ENCODE measurements at regions not wholly inside any gene's neighbourhood (a gene's known extent, or its start where the extent isn't known, plus 50 kb on each side); places are given as distances from the start of the nearest gene placed in this dataset.

- TF ChIP-seq, protein P1, sequence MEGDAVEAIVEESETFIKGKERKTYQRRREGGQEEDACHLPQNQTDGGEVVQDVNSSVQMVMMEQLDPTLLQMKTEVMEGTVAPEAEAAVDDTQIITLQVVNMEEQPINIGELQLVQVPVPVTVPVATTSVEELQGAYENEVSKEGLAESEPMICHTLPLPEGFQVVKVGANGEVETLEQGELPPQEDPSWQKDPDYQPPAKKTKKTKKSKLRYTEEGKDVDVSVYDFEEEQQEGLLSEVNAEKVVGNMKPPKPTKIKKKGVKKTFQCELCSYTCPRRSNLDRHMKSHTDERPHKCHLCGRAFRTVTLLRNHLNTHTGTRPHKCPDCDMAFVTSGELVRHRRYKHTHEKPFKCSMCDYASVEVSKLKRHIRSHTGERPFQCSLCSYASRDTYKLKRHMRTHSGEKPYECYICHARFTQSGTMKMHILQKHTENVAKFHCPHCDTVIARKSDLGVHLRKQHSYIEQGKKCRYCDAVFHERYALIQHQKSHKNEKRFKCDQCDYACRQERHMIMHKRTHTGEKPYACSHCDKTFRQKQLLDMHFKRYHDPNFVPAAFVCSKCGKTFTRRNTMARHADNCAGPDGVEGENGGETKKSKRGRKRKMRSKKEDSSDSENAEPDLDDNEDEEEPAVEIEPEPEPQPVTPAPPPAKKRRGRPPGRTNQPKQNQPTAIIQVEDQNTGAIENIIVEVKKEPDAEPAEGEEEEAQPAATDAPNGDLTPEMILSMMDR (IDR thresholded peaks at IDR 0.05): no peak
- TF ChIP-seq SIN3A (IDR thresholded peaks at IDR 0.05; ENCODE audit: borderline replicate concordance, insufficient read depth, low read depth, low read length) (no peak), POLR2AphosphoS5 (IDR thresholded peaks at IDR 0.05; ENCODE audit: low read depth, low read length) (no peak), TCF7L2 (IDR thresholded peaks at IDR 0.05; ENCODE audit: low read depth, low read length) (no peak)
- TF ChIP-seq, protein P2, sequence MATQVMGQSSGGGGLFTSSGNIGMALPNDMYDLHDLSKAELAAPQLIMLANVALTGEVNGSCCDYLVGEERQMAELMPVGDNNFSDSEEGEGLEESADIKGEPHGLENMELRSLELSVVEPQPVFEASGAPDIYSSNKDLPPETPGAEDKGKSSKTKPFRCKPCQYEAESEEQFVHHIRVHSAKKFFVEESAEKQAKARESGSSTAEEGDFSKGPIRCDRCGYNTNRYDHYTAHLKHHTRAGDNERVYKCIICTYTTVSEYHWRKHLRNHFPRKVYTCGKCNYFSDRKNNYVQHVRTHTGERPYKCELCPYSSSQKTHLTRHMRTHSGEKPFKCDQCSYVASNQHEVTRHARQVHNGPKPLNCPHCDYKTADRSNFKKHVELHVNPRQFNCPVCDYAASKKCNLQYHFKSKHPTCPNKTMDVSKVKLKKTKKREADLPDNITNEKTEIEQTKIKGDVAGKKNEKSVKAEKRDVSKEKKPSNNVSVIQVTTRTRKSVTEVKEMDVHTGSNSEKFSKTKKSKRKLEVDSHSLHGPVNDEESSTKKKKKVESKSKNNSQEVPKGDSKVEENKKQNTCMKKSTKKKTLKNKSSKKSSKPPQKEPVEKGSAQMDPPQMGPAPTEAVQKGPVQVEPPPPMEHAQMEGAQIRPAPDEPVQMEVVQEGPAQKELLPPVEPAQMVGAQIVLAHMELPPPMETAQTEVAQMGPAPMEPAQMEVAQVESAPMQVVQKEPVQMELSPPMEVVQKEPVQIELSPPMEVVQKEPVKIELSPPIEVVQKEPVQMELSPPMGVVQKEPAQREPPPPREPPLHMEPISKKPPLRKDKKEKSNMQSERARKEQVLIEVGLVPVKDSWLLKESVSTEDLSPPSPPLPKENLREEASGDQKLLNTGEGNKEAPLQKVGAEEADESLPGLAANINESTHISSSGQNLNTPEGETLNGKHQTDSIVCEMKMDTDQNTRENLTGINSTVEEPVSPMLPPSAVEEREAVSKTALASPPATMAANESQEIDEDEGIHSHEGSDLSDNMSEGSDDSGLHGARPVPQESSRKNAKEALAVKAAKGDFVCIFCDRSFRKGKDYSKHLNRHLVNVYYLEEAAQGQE (IDR thresholded peaks at IDR 0.05; ENCODE audit: insufficient read depth in 1 of 2, low read depth in 2 of 2, low read length in 1 of 2): no peak
Measured at GRCh38 chr20:60786686-60787217, 465.3 kb upstream of the CDH4 start.

All from Panc1 (cell line).